GM12878 (cell line): ENCODE measurements at regions not wholly inside any gene's neighbourhood (a gene's known extent, or its start where the extent isn't known, plus 50 kb on each side); places are given as distances from the start of the nearest gene placed in this dataset.

ENCODE experiments used
- ATAC-seq: fragments of 200-7000 bp; cut with Tn5 transposase; 3 replicates; pipeline ENCODE4 v1.9.1; 2020; ENCODE audit warnings: mild to moderate bottlenecking, moderate library complexity
- BruUV-seq: library from RNA; stranded (reverse); fragments of 400-500 nt; replicated peaks from 2 replicates; lab custom pipeline; 2021; lab: Mats Ljungman, UMichigan
- CTCF ChIA-PET: fragments of 300-600 bp; sonication (Branson Sonifier 250); formaldehyde crosslinking; extraction: SDS; loops from one replicate; lab custom pipeline; 2021; ENCODE audit warnings: inconsistent platforms; lab: Yijun Ruan, JAX
- POLR2A ChIA-PET: fragments of 350-600 bp; formaldehyde crosslinking; extraction: SDS; loops from one replicate; lab custom pipeline; 2021; ENCODE audit warnings: inconsistent platforms; lab: Charles Lee
- RAD21 ChIA-PET: fragments of 300-600 bp; sonication (Branson Sonifier 250); formaldehyde crosslinking; loops from one replicate; lab custom pipeline; 2023; ENCODE audit warnings: antibody characterized with exemption; ENCODE audit not compliant: unreplicated experiment; lab: Charles Lee
- SMC1A ChIA-PET: fragments of 300-600 bp; sonication (Branson Sonifier 250); formaldehyde crosslinking; loops from one replicate; lab custom pipeline; 2023; ENCODE audit not compliant: unreplicated experiment, uncharacterized antibody; lab: Charles Lee
- DNase-seq: peaks from one replicate; pipeline ENCODE4 v3.0.0-alpha.2; 2011; ENCODE audit warnings: low read depth, low spot score
- FAIRE-seq: peaks from 3 replicates; lab custom pipeline; 2011; peaks lifted over from hg19 to GRCh38; lab: Jason Lieb, UNC
- H2AFZ ChIP-seq: 2 replicates; pipeline ENCODE4 v1.6.0; 2011; ENCODE audit warnings: low read depth, low read length, control low read depth; ENCODE audit not compliant: control insufficient read depth
- H3K27ac ChIP-seq: 2 replicates; pipeline ENCODE4 v1.5.1; 2011; ENCODE audit warnings: control low read depth; ENCODE audit not compliant: control insufficient read depth, insufficient read depth
- H3K27me3 ChIP-seq, 2 experiments: replicated peaks in 1 of 2; 2 replicates each; pipeline versions ENCODE4 v1.6.0 to v1.6.1; 2011; ENCODE audit warnings: low read length in 1 of 2; ENCODE audit not compliant: control insufficient read depth in 2 of 2, insufficient read depth in 2 of 2
- H3K36me3 ChIP-seq, 2 experiments: 2 replicates each; pipeline ENCODE4 v1.5.1; 2011; ENCODE audit warnings: low read length in 1 of 2; ENCODE audit not compliant: control insufficient read depth in 2 of 2, insufficient read depth in 2 of 2
- H3K4me1 ChIP-seq: 2 replicates; pipeline ENCODE4 v1.6.1; 2011; ENCODE audit warnings: mild to moderate bottlenecking, low read length, moderate library complexity, mixed read lengths; ENCODE audit not compliant: control insufficient read depth, insufficient read depth
- H3K4me2 ChIP-seq: 2 replicates; pipeline ENCODE4 v1.6.0; 2011; ENCODE audit warnings: control low read depth; ENCODE audit not compliant: control insufficient read depth, insufficient read depth
- H3K4me3 ChIP-seq: fragments of 200-600 bp; sonication (generic); 2 replicates; pipeline ENCODE4 v1.5.1; 2016
- H3K79me2 ChIP-seq: 2 replicates; pipeline ENCODE4 v1.6.0; 2011; ENCODE audit warnings: low read length; ENCODE audit not compliant: control insufficient read depth, insufficient read depth
- H3K9ac ChIP-seq: 2 replicates; pipeline ENCODE4 v1.8.0; 2011; ENCODE audit warnings: low read length, control low read depth, mixed read lengths; ENCODE audit not compliant: control insufficient read depth, insufficient read depth
- H3K9me3 ChIP-seq: replicated peaks from 3 replicates; pipeline ENCODE4 v1.5.1; 2011; ENCODE audit warnings: mild to moderate bottlenecking, low read length; ENCODE audit not compliant: control insufficient read depth, insufficient read depth
- H4K20me1 ChIP-seq: 2 replicates; pipeline ENCODE4 v1.6.0; 2011; ENCODE audit not compliant: control insufficient read depth, insufficient read depth
- CBX3 ChIP-seq: fragments of 200-600 bp; sonication (generic); IDR thresholded peaks from 2 replicates; pipeline ENCODE4 v1.6.1; 2016; ENCODE audit warnings: low read depth, borderline replicate concordance
- CREM ChIP-seq: IDR thresholded peaks from 2 replicates; pipeline ENCODE4 v1.6.1; 2014; ENCODE audit warnings: antibody characterized with exemption, low read depth
- FOS ChIP-seq: IDR thresholded peaks from 3 replicates; pipeline ENCODE4 v1.6.1; 2011; ENCODE audit warnings: borderline replicate concordance; ENCODE audit not compliant: insufficient read length; ENCODE audit errors: extremely low read depth
- HCFC1 ChIP-seq: fragments of 150-350 bp; IDR thresholded peaks from 2 replicates; pipeline ENCODE4 v1.6.1; 2014; ENCODE audit warnings: low read length
- RAD51 ChIP-seq: fragments of 450-650 bp; IDR thresholded peaks from 2 replicates; pipeline ENCODE4 v1.6.1; 2016; ENCODE audit warnings: moderate library complexity, mild to moderate bottlenecking, inconsistent platforms
- TARDBP ChIP-seq: IDR thresholded peaks from 2 replicates; pipeline ENCODE4 v1.6.1; 2016; ENCODE audit warnings: borderline replicate concordance
- TCF7 ChIP-seq: IDR thresholded peaks from 2 replicates; pipeline ENCODE4 v1.6.1; 2014; ENCODE audit warnings: antibody characterized with exemption, borderline replicate concordance
- YBX1 ChIP-seq: fragments of 450-650 bp; IDR thresholded peaks from 2 replicates; pipeline ENCODE4 v1.6.1; 2016; ENCODE audit warnings: antibody characterized with exemption
- ZSCAN29 ChIP-seq: fragments of 450-650 bp; IDR thresholded peaks from 2 replicates; pipeline ENCODE4 v1.6.1; 2017; ENCODE audit warnings: mild to moderate bottlenecking, moderate library complexity
- WGBS: methylation state at CpG from one replicate; pipeline ENCODE4 v1.1.6; 2016; ENCODE audit warnings: low lambda C conversion rate; ENCODE audit not compliant: insufficient replicate concordance, insufficient coverage; ENCODE audit errors: missing lambda C conversion rate; 5-methylcytosine and 5-hydroxymethylcytosine counted together
- in situ Hi-C: fragments of 300-500 bp; cut with MboI; formaldehyde crosslinking; loops from 9 replicates; pipeline ENCODE4 v1.14.3; 2018; ENCODE audit warnings: mixed read lengths
- intact Hi-C: fragments of 100-400 bp; cut with micrococcal nuclease; formaldehyde crosslinking; loops from one replicate; pipeline ENCODE4 v1.14.2; 2022; ENCODE audit not compliant: unreplicated experiment
- TF ChIP-seq, protein P1 (sequence below): fragments of 450-650 bp; IDR thresholded peaks from 2 replicates; pipeline ENCODE4 v1.6.1; 2018; ENCODE audit warnings: mild to moderate bottlenecking, low read depth, moderate library complexity; ENCODE audit not compliant: partially characterized antibody
- TF ChIP-seq, protein P2 (sequence below): fragments of 450-650 bp; IDR thresholded peaks from 2 replicates; pipeline ENCODE4 v1.6.1; 2017; ENCODE audit warnings: mild to moderate bottlenecking, moderate library complexity
- TF ChIP-seq, protein P3 (sequence below): fragments of 450-650 bp; IDR thresholded peaks from 2 replicates; pipeline ENCODE4 v1.6.1; 2017; ENCODE audit warnings: mild to moderate bottlenecking, moderate library complexity

DNA sequence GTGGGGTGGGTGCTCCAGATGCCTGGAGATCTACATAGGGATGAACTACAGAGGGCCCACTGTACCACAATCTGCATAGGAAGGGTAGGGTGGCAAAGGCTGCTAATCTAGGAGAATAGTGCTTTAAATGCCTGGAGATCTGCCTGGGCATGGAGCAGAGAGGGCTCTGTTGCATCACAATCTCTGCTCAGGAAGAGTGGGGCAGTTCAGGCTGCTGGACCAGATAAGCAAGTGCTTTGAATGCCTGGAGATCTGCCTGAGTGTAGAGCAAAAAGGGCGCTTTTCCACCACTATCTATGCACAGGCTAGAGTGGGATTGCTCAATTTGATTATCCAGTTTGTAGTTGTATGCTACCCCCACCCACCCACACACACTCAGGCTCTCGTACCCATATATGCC, 886.3 kb upstream of the SEL1L start:
- H3K9me3 ChIP-seq = no peaks in the 10 kb centered on the region
- ChIA-PET CTCF (no interaction called here), RAD21 (no interaction called here), SMC1A (no interaction called here), POLR2A (no interaction called here)
- no peaks in the 10 kb centered on the region for H3K36me3 ChIP-seq
- H2AFZ ChIP-seq = no peak overlapping the region
- H3K27ac ChIP-seq = no peak overlapping the region
- no peak overlapping the region for H3K4me2 ChIP-seq
- H3K79me2 ChIP-seq = no peaks in the 10 kb centered on the region
- TF ChIP-seq RAD51 (no peak), HCFC1 (no peak), FOS (no peak), CREM (no peak), TCF7 (no peak), CBX3 (no peak), ZSCAN29 (no peak), TARDBP (no peak), YBX1 (no peak)
- TF ChIP-seq, protein P1, sequence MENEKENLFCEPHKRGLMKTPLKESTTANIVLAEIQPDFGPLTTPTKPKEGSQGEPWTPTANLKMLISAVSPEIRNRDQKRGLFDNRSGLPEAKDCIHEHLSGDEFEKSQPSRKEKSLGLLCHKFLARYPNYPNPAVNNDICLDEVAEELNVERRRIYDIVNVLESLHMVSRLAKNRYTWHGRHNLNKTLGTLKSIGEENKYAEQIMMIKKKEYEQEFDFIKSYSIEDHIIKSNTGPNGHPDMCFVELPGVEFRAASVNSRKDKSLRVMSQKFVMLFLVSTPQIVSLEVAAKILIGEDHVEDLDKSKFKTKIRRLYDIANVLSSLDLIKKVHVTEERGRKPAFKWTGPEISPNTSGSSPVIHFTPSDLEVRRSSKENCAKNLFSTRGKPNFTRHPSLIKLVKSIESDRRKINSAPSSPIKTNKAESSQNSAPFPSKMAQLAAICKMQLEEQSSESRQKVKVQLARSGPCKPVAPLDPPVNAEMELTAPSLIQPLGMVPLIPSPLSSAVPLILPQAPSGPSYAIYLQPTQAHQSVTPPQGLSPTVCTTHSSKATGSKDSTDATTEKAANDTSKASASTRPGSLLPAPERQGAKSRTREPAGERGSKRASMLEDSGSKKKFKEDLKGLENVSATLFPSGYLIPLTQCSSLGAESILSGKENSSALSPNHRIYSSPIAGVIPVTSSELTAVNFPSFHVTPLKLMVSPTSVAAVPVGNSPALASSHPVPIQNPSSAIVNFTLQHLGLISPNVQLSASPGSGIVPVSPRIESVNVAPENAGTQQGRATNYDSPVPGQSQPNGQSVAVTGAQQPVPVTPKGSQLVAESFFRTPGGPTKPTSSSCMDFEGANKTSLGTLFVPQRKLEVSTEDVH = no peak
- TF ChIP-seq, protein P2, sequence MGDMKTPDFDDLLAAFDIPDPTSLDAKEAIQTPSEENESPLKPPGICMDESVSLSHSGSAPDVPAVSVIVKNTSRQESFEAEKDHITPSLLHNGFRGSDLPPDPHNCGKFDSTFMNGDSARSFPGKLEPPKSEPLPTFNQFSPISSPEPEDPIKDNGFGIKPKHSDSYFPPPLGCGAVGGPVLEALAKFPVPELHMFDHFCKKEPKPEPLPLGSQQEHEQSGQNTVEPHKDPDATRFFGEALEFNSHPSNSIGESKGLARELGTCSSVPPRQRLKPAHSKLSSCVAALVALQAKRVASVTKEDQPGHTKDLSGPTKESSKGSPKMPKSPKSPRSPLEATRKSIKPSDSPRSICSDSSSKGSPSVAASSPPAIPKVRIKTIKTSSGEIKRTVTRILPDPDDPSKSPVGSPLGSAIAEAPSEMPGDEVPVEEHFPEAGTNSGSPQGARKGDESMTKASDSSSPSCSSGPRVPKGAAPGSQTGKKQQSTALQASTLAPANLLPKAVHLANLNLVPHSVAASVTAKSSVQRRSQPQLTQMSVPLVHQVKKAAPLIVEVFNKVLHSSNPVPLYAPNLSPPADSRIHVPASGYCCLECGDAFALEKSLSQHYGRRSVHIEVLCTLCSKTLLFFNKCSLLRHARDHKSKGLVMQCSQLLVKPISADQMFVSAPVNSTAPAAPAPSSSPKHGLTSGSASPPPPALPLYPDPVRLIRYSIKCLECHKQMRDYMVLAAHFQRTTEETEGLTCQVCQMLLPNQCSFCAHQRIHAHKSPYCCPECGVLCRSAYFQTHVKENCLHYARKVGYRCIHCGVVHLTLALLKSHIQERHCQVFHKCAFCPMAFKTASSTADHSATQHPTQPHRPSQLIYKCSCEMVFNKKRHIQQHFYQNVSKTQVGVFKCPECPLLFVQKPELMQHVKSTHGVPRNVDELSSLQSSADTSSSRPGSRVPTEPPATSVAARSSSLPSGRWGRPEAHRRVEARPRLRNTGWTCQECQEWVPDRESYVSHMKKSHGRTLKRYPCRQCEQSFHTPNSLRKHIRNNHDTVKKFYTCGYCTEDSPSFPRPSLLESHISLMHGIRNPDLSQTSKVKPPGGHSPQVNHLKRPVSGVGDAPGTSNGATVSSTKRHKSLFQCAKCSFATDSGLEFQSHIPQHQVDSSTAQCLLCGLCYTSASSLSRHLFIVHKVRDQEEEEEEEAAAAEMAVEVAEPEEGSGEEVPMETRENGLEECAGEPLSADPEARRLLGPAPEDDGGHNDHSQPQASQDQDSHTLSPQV = no peak
- TF ChIP-seq, protein P3, sequence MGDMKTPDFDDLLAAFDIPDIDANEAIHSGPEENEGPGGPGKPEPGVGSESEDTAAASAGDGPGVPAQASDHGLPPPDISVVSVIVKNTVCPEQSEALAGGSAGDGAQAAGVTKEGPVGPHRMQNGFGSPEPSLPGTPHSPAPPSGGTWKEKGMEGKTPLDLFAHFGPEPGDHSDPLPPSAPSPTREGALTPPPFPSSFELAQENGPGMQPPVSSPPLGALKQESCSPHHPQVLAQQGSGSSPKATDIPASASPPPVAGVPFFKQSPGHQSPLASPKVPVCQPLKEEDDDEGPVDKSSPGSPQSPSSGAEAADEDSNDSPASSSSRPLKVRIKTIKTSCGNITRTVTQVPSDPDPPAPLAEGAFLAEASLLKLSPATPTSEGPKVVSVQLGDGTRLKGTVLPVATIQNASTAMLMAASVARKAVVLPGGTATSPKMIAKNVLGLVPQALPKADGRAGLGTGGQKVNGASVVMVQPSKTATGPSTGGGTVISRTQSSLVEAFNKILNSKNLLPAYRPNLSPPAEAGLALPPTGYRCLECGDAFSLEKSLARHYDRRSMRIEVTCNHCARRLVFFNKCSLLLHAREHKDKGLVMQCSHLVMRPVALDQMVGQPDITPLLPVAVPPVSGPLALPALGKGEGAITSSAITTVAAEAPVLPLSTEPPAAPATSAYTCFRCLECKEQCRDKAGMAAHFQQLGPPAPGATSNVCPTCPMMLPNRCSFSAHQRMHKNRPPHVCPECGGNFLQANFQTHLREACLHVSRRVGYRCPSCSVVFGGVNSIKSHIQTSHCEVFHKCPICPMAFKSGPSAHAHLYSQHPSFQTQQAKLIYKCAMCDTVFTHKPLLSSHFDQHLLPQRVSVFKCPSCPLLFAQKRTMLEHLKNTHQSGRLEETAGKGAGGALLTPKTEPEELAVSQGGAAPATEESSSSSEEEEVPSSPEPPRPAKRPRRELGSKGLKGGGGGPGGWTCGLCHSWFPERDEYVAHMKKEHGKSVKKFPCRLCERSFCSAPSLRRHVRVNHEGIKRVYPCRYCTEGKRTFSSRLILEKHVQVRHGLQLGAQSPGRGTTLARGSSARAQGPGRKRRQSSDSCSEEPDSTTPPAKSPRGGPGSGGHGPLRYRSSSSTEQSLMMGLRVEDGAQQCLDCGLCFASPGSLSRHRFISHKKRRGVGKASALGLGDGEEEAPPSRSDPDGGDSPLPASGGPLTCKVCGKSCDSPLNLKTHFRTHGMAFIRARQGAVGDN = no peak
- DNase-seq = no peak
- no peaks in the 10 kb centered on the region for H3K27me3 ChIP-seq
- BruUV-seq = no TSS peak
- ATAC-seq = no peak
- no peak overlapping the region for H3K4me3 ChIP-seq
- FAIRE-seq = no peak
- WGBS = 0% methylated on average over 2 of the region's 2 CpGs
- no peaks in the 10 kb centered on the region for H3K4me1 ChIP-seq
- in situ Hi-C loops = no loop called here
- H3K9ac ChIP-seq = no peak overlapping the region
- H4K20me1 ChIP-seq = no peaks in the 10 kb centered on the region
- intact Hi-C loops = no loop called here
